ENCODE measurements at regions not wholly inside any gene's neighbourhood (a gene's known extent, or its start where the extent isn't known, plus 50 kb on each side); places are given as distances from the start of the nearest gene placed in this dataset.
A peak's percentile ranks its signal among the peaks of the same experiment; 100 is the strongest.
"Not testable (repeated sequence)": the region's sequence is repeated elsewhere in the genome, so short reads cannot be mapped to it uniquely, and the experiment has no call there.

DNA sequence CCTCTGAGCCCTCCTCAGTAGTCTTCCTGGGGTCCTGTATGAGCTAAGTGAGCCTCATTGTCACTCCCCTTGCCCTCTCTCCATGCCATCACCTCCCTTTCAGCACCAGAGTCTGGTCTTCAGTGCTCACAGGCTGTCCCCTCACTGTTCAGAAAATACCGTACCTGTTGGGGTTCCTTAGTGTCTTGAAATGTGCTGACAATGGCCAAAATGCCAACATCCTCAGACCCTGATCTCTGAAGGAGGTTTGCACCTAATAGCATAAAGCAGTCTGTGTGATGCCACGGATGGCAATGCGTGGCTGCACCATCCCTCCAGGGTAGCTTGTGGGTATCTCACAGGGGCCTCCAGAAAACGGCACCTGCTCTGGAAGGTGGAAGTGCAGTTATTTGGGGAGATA lies 301.0 kb upstream of the TLE3 start:
- DNase-seq (ENCODE audit: low spot score) = no peak

DNA sequence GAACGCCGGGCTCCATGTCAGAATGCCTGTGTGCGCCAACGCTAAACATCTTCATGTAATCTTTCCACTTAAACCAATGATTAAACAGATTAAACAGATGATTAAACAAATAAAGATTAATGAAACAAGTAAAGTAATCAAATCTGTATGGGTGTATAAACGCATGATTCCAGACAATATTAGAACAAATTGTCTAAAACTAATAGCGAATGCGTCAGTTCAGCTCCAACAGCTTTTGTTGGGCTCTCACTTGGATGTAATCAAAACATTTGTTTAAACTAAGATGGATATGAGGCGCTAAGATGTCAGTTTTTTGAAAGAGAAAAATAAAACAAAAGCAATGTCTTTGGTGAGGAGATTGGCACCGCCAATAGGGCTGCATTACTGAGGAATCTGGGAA lies 299.1 kb upstream of the TLE3 start:
- DNase-seq (ENCODE audit: low spot score) = no peak

DNA sequence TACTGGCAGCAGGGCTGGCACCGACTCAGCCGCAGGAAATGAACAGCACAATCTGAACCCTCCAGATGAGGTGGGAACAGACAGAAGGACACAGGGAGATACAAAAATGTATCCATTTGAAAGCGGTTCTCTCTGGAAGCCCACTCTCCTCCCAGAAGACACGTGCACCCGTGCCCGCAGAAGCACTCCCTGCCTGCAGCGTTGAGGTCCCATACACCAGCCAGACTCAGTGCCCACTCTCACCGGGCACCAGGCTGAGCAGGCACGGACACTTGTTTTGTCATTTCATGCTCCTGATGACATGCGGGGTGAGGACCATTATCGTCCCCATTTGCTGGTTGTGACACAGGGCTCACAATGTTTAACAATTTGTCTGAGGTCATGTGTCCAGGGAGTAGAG lies 297.4 kb upstream of the TLE3 start:
- DNase-seq (ENCODE audit: low spot score) = no peak

DNA sequence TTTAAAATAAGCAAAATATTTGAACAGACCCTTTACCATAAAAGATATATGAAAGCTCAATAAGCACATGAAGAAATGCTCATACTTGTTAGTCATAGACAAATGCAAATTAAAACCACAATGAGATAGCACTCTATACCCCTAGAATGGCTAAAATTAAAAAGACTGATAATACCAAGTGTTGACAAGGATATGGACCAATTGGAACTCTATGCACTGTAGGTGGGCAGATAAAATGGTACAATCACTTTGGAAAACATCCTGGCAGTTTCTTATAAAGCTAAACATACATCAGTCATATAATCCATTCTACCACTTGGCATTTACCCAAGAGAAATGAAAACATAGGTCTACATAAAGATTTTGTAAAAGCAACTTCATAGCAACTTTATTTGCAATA lies 293.0 kb upstream of the TLE3 start:
- no peak for DNase-seq (ENCODE audit: low spot score)

DNA sequence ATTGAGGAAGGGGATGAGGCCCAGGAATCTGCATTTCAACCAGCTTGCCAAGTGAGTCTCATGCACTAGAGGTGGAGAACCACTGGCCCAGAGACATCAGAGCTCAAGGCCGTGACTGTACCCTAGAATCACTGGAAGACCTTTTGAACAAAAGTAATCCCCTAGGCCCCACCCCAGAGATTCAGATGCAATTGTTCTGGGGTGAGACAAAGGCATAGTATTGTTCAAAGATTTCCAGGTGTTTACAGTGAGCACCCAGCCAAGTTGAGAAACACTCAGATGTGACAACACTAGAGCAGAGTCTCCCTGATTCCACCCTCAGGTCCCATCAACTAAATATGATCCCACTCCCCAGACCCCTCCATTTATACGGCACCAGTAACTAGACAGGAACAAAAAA lies 290.3 kb upstream of the TLE3 start:
- DNase-seq (ENCODE audit: low spot score) = no peak

DNA sequence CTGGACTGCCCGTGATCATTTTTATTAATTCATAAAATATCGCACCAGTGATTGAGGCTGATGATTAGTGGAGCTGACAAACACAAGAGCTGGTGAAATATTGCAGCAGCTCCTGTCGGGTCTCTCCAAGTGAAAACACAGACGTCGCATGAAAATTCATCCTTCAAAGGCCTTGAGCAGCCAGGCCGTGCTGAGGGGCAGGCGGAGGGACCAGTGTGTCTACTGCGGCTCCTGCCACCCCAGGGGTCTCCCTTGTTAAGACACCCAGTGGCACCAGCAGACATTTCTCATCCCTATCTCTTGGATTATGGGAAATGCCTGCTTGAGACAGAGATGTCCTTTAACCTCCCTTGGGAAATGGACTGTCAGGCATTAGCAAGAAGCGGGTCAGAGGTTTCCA lies 289.4 kb upstream of the TLE3 start:
- no peak for DNase-seq (ENCODE audit: low spot score)

DNA sequence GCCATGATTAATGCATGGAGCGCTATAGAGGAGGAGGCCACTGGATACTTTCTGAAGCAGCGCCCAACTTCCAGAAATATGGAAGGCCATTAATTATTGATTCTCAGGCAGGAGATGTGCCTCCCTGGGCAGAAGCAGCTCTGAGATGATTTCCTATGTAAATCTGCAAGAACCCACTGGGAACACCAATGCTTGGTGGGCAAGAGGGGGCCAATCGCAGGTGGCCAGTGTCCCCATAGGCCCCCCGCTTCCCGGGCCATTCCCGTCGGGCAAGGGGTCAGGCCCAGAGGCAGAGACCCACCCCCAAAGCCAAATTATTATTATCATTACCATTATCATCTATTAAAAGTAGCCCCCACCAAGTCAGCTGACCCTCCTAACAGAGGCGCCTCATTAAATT lies 288.0 kb upstream of the TLE3 start:
- DNase-seq (ENCODE audit: low spot score) = no peak

- DNase-seq (ENCODE audit: low spot score) = no peak
Measured at GRCh38 chr15:70385052-70385451, 287.3 kb upstream of the TLE3 start.

- no peak for DNase-seq (ENCODE audit: low spot score)
Measured at GRCh38 chr15:70383856-70384255, 286.1 kb upstream of the TLE3 start.

DNA sequence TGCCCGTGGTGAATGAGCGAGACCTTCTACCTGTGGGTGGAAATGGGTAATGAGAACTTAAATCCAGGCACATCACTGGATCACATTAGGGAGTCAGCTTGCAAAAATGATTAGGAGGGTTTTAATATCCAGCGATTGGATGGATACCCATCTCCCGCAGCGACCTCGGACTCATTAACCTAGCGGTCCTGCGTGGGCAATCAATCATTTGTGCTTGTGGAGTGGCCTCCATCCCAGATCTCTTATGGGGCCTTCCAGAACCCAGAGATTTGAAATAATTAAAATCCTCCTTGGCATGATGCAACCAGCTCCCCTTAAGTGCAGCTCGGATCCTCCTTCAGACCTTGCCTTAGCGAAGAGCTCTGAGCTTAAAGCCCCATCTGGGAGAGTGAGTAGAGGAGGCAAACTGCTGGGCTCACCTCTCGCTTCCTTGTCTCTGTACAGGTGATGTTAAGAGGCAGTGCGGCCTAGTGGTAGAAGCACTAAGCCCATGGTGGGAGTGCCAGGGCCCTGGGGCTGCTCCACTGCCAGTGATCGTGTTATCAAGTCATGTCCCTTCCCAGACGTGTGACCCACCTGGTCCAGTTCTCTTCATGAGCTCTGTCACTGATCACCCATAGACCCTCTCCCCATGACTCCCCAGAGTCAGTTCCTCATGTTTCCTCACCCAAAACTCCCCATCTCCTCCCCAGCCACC lies 285.2 kb upstream of the TLE3 start:
- DNase-seq (ENCODE audit: low spot score) = no peak

DNA sequence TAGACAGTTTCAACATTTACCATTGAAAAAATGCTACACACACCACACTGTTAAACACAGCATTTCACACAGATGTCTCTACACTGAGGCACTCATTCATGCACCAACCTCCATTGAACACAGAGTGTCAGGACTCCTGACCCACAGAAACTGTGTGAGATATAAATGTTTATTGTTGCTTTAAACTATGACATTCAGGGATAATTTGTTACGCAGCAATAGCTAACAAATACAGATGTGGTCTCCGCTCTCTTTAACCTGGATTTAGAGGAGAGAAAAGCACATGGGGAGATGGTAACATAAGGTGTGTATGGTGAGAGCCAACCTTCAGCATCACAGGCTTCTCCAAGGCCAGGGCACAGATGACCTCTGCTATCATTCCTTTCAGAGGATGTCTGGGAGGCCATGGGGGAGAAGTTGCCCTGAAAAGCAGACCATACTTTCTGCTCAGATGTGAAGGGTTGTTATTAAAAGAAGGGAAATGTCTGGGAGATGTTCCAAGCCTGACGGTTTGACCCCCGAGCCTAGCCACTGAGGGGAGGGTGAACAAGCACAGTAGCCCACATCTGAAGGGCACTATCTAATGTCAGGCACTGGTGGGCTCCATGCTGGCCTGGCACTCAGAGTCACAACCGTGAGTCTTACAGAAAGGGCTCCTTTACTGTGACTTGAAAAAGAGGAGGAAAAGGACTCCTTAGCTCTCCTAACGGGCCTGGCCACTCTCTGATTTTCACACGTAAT lies 284.5 kb upstream of the TLE3 start:
- no peak for DNase-seq (ENCODE audit: low spot score)

- DNase-seq (ENCODE audit: low spot score) = no peak
Measured at GRCh38 chr15:70379938-70380883, 282.5 kb upstream of the TLE3 start.

GRCh38 chr15:70379134-70379533 lies 281.4 kb upstream of the TLE3 start:
- DNase-seq (ENCODE audit: low spot score) = no peak

DNA sequence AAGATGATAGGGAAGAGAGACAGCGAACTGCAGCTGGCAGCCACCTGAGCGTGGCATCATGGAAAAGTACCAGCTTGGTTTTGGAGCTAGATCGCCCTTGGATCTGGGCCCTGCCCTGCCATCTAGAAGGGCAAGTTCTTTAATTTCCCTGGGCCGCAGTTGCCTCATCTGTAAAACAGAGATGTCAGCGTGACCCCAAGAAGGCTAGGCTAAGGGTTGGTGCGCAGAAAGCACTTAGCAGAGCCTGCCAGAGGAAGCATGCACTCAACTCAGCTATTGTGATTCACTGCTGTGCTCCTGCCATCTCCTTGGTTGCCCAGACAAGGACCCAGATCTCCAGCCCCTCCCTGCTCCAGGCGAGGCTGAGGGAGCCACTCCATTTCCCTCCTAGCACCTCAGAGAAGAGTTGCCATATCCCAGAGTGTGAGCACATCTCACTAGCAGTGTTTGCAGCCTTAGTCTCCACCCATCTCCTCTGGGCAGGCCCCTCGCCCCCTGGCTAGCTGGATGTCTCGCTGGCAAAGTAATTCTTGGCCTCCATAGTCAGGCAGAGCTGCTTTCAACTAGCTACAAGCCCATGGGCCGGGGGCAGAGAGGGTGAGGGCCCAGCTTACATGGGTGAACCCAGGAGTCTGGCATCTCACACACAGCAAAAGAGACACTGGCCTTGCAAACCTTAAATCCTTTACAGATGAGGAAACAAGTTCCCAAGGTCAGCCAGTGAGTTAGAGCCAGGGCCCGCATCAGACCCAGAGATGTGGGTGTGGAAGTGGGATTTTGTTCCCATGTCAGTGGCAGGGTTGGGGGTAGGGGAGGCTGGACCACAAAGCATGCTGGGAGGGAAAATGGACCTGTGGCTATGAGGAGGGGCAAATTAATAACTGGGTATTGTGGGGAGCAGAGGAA lies 280.7 kb upstream of the TLE3 start:
- no peak for DNase-seq (ENCODE audit: low spot score)

DNA sequence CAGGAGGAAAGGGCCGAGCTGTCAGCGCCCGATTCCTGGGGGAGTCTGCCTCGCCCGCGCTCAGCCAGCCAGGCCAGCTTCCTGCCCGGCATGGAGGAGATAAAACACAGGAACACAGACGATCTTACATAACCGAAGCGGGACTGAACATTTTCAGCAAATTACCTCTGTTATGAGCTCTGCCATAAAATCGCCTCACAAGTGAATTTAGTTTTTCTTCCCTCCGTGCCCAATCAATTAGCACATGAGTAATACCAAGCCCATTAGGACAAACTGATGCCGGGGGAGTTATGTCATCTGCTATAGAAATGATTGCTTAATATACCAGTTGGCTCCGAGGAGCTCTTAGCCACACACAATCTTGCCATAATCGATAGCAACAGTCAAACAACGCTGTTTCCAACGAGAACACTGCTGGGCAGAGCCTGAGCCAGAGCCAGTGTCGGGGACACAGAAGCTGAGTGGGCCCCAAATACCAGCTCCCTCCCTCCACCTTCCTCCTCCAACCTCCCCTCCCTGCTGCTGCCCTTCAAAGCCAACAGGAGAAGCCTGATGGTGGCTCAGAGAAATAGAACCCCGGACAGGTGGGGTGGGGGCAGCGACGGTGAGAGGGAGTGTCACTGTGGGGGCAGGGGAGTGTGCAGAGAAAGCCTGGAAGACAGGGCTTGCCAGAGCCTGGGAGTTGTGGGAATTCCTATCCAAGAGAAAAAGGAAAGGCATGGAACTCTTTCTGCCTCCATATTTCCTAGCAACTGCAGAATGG lies 279.4 kb upstream of the TLE3 start:
- peak; percentile 17 for DNase-seq (ENCODE audit: low spot score)

DNA sequence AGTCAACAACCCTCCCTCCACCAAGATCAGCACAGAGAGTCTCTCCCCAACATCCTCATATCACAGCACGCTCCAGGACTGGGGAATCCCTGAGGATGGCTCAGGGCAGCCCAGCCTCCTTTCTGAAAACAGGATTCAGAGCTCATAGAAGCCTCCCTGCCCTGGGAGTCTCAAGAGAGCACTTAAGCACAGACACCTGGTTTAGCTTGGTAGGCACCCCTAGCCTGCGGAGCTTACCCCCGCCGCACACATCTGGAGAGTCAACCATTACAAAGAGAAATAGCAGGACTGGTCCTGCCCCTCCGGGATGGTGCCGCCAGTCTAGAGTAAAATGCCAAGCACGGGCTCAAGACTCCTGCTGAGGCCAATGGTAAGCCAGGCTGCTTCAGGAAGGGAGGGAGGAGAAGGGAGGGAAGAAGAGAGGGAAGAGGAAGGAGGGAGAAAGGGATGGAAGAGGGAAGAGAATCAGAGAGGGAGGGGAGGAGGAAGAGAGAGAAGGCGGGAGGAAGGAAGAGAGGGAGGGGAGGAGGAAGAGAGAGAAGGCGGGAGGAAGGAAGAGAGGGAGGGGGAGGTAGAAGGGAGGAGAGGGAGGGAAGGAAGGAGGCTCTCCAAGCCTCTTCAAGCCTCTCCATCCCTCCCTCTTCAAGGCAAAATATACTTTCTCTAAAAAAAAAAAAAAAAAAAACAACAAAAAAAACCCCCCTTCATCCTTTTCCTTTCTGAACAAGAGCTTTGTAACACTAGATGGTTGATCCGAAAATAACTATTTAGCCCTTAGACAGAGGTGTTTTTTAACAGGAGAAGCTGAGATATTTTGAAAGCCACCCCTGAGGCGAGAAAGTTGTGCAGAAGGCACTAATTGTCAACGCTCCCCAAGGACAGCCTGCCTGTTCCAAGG lies 278.6 kb upstream of the TLE3 start:
- DNase-seq (ENCODE audit: low spot score) = no peak

GRCh38 chr15:70375586-70375985 lies 277.9 kb upstream of the TLE3 start:
- no peak for DNase-seq (ENCODE audit: low spot score)

- peak; percentile 52 for DNase-seq (ENCODE audit: low spot score)
Measured at GRCh38 chr15:70375006-70375431, 277.3 kb upstream of the TLE3 start.

DNA sequence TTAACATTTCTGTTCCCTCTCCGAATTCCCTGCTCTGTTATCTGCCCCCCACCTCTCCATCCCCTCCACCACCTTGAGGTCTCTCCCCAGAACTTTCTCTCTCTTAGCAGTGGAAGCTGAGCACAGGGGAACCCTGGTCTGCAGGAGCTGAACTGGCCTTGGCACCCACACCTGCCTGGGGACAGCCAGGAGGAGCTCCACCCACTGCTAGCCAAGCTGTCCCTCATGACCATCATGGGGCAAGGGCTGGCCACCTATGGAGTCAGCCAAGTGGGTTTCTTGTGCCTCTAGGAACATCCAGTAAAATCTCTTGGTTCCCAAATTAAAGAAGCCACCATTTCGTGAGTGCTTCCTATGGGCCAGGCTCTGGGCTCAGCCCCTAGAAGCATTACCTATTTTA lies 276.4 kb upstream of the TLE3 start:
- no peak for DNase-seq (ENCODE audit: low spot score)

DNA sequence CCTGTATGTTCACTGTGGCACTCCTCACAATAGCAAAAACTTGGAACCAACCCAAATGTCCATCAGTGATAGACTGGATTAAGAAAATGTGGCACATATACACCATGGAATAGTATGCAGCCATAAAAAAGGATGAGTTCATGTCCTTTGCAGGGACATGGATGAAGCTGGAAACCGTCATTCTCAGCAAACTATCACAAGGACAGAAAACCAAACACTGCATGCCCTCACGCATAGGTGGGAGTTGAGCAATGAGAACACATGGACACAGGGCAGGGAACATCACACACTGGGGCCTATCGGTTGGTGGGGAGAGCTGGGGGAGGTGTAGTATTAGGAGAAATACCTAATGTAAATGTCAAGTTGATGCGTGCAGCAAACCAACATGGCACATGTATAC lies 275.7 kb upstream of the TLE3 start:
- DNase-seq (ENCODE audit: low spot score) = not testable (repeated sequence)
